ENCODE measurements at regions not wholly inside any gene's neighbourhood (a gene's known extent, or its start where the extent isn't known, plus 50 kb on each side); places are given as distances from the start of the nearest gene placed in this dataset.
"Not testable (repeated sequence)": the region's sequence is repeated elsewhere in the genome, so short reads cannot be mapped to it uniquely, and the experiment has no call there.

DNA sequence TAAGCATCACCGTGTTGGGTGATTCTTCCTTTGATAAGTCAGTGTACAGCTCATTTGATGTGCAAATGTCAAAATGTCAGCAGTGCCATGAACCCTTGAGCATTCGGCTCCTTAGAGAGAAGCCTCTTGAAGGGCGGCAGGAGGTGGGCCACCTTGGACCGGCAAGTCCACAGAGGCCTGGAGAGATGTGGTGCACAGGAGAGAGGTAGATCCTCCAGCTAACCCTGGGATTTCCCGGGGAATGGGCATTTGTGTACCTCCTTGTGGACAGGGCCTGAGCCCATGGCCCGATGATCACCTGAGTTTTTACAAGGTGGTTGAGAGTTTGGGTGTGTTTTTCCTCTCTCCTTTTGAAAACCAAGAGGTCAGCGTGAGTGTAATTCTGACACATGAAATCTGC, 133.2 kb upstream of the RCN1 start:
- no peaks in the 10 kb centered on the region for H3K9me3 ChIP-seq
- no peaks in the 10 kb centered on the region for H3K27me3 ChIP-seq
- no peak for DNase-seq
- H3K4me3 ChIP-seq: no peak overlapping the region
- intact Hi-C loops (cut with DNase I; ENCODE audit: low total_unique reads): no loop called here
- no peak for TF ChIP-seq EP300 (IDR thresholded peaks at IDR 0.05)
- no peak for TF ChIP-seq POLR2A (IDR thresholded peaks at IDR 0.05)
- TF ChIP-seq, protein P1, sequence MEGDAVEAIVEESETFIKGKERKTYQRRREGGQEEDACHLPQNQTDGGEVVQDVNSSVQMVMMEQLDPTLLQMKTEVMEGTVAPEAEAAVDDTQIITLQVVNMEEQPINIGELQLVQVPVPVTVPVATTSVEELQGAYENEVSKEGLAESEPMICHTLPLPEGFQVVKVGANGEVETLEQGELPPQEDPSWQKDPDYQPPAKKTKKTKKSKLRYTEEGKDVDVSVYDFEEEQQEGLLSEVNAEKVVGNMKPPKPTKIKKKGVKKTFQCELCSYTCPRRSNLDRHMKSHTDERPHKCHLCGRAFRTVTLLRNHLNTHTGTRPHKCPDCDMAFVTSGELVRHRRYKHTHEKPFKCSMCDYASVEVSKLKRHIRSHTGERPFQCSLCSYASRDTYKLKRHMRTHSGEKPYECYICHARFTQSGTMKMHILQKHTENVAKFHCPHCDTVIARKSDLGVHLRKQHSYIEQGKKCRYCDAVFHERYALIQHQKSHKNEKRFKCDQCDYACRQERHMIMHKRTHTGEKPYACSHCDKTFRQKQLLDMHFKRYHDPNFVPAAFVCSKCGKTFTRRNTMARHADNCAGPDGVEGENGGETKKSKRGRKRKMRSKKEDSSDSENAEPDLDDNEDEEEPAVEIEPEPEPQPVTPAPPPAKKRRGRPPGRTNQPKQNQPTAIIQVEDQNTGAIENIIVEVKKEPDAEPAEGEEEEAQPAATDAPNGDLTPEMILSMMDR (IDR thresholded peaks at IDR 0.05): no peak
- TF ChIP-seq POLR2AphosphoS5 (IDR thresholded peaks at IDR 0.05): no peak
- no peaks in the 10 kb centered on the region for H3K4me1 ChIP-seq
- H3K36me3 ChIP-seq: no peaks in the 10 kb centered on the region
- WGBS, 5 donors: 68 to 80% (median 69%) methylated on average over 7 of the region's 7 CpGs
- no peak overlapping the region for H3K27ac ChIP-seq

DNA sequence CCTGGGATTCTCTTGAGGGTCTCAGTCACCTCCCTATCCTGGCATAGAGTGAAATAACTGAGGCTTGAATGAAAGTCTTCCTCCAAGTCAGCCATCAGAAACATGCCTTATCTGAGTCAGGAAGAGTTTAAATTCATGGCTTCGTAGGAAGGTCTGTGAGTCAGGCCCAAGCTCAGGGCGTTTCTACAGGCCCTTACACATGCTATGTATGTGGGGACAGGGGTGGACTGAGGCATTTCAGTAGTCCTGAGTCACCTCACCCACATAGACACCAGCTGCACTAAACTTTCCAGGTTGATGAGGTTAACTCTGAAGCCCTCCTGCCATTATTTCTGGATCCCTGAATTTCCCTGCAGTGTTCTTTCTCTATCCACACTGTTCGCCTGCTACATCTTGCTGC, 134.6 kb upstream of the RCN1 start:
- H3K36me3 ChIP-seq: no peaks in the 10 kb centered on the region
- no peaks in the 10 kb centered on the region for H3K27me3 ChIP-seq
- no peaks in the 10 kb centered on the region for H3K4me1 ChIP-seq
- WGBS, 5 donors: 71 to 83% (median 76%) methylated on average over 3 of the region's 3 CpGs
- H3K27ac ChIP-seq: no peak overlapping the region
- H3K4me3 ChIP-seq: no peak overlapping the region
- DNase-seq: no peak
- TF ChIP-seq EP300 (IDR thresholded peaks at IDR 0.05) (no peak), POLR2AphosphoS5 (IDR thresholded peaks at IDR 0.05) (no peak), POLR2A (IDR thresholded peaks at IDR 0.05) (no peak)
- TF ChIP-seq, protein P1 (IDR thresholded peaks at IDR 0.05): no peak
- no peaks in the 10 kb centered on the region for H3K9me3 ChIP-seq
- intact Hi-C loops (cut with DNase I; ENCODE audit: low total_unique reads): no loop called here

DNA sequence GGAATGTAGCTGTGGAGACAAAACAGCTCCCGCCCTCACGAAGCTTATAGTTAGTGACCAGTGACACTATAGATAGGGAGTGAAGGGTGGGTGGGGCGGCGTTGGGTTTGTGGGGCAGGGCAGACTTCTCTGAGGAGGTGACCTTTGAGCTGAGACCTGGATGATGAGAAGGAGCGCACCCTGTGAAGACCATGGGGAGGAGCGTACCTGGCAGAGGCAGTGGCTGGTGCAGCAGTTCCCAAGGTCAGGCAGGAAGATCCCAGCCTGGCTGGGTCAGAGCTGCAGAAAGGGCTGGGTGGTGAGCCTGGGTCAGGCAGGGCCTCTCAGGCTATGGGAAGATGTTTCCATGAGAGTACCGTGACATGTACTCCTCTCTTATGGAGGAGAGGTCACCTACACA, 135.0 kb upstream of the RCN1 start:
- Histone ChIP-seq H3K36me3 (no peaks in the 10 kb centered on the region), H3K9me3 (no peaks in the 10 kb centered on the region), H3K27ac (no peak overlapping the region), H3K4me1 (no peaks in the 10 kb centered on the region), H3K27me3 (no peaks in the 10 kb centered on the region), H3K4me3 (no peak overlapping the region)
- no peak for DNase-seq
- intact Hi-C loops (cut with DNase I; ENCODE audit: low total_unique reads): no loop called here
- no peak for TF ChIP-seq POLR2A (IDR thresholded peaks at IDR 0.05)
- TF ChIP-seq, protein P1 (IDR thresholded peaks at IDR 0.05): no peak
- no peak for TF ChIP-seq POLR2AphosphoS5 (IDR thresholded peaks at IDR 0.05)
- TF ChIP-seq EP300 (IDR thresholded peaks at IDR 0.05): no peak
- 81 to 90% (median 87%) methylated on average over 7 of the region's 7 CpGs for WGBS, 5 donors

DNA sequence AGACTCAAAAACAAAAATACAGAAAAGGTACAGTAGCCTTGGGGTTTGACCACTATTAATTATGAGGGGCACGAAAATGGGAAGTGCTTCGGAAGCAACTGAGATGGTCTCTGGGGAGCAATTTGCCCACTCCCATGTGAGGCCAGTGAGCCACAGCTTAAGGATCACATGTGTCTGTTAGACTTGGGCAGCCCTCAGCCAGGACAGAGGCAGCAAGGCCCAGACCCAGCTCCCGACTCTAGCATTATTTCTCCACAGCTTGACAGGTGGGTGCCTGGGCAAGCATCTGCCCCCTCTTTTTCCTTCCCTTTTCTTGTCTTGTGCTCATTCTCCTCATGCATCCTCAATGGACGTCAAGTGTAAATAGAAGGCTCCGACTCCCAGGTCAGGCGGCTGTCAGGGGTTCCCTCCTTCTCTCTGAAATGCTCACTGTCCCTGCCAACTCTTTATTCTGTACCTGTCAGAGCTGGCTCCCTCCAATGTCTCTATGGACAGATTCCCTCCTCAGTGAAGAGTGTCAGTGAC, 137.0 kb upstream of the RCN1 start:
- intact Hi-C loops (cut with DNase I; ENCODE audit: low total_unique reads): no loop called here

DNA sequence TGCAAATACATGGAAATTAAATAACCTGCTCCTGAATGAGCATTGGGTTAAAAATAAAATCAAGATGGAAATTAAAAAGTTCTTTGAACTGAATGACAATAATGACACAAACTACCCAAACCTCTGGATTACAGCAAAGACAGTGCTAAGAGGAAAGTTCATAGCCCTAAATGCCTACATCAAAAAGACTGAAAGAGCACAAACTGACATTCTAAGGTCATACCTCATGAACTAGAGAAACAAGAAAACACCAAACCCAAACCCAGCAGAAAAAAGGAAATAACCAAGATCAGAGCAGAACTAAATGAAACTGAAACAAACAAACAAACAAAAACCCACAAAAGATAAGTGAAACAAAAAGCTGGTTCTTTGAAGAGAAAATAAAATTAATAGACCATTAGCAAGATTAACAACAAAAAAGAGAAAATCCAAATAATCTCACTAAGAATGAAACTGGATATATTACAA, 138.6 kb upstream of the PAX6 start:
- H3K4me1 ChIP-seq; DNase-seq; intact Hi-C loops (cut with DNase I; ENCODE audit: low total_unique reads); H3K4me3 ChIP-seq; H3K9me3 ChIP-seq; H3K36me3 ChIP-seq; H3K27ac ChIP-seq; H3K27me3 ChIP-seq: not testable (repeated sequence)

More for the DNA sequence above, 137.0 kb upstream of the RCN1 start:
- H3K9me3 ChIP-seq: no peaks in the 10 kb centered on the region
- H3K27ac ChIP-seq: no peak overlapping the region
- H3K4me1 ChIP-seq: no peaks in the 10 kb centered on the region
- H3K27me3 ChIP-seq: no peaks in the 10 kb centered on the region
- H3K4me3 ChIP-seq: no peak overlapping the region
- TF ChIP-seq EP300 (IDR thresholded peaks at IDR 0.05) (no peak), POLR2A (IDR thresholded peaks at IDR 0.05) (no peak), POLR2AphosphoS5 (IDR thresholded peaks at IDR 0.05) (no peak)
- TF ChIP-seq, protein P1 (IDR thresholded peaks at IDR 0.05): no peak
- no peak for DNase-seq
- no peaks in the 10 kb centered on the region for H3K36me3 ChIP-seq
- 63 to 78% (median 71%) methylated on average over 6 of the region's 6 CpGs for WGBS, 5 donors
